ENCODE measurements at regions not wholly inside any gene's neighbourhood (a gene's known extent, or its start where the extent isn't known, plus 50 kb on each side); places are given as distances from the start of the nearest gene placed in this dataset.

- DNase-seq: no peak
- ATAC-seq (ENCODE audit: low FRiP score): no peak
- WGBS, 2 donors: 53 to 55% methylated on average over 14 of the region's 14 CpGs
- intact Hi-C loops (cut with DNase I): no loop called here
- H3K4me3 ChIP-seq (ENCODE audit: low read length in 2 of 2): no peak overlapping the region
- H3K36me3 ChIP-seq (ENCODE audit: control insufficient read depth in 1 of 2, insufficient read depth in 2 of 2, low read length in 1 of 2): no peaks in the 10 kb centered on the region
- no peaks in the 10 kb centered on the region for H3K4me1 ChIP-seq (ENCODE audit: control insufficient read depth in 1 of 2, insufficient read depth in 2 of 2, low read length in 2 of 2)
- no peaks in the 10 kb centered on the region for H3K27me3 ChIP-seq (ENCODE audit: control insufficient read depth in 1 of 2, insufficient read depth in 2 of 2, low read length in 1 of 2)
- no peaks in the 10 kb centered on the region for H3K9me3 ChIP-seq (ENCODE audit: control insufficient read depth, low read length)
- H3K27ac ChIP-seq (ENCODE audit: low read depth in 1 of 2, low read length in 2 of 2): no peak overlapping the region
These were observed 157.4 kb upstream of the ZNF217 start for GRCh38 chr20:53750827-53751619.

DNA sequence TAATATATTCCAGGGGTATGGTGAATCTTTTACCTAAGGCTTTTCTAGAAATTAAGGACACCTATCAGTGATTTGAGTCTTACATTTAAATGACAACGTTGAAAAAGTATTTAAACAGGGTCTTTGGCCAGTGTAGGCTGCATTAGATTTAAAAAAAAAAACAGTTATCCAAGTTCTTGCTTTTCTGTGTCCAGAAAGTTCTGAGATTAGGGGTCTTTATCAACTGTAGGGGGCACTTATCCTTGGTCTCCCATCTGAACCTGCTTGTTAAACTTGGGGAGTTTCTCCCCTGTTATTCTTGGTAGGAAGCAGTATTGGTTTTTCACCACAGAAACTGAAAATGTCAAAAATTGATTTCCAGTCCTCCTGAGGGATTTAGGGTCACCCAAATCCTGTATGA is 155.9 kb upstream of the ZNF217 start:
- no peaks in the 10 kb centered on the region for H3K27me3 ChIP-seq (ENCODE audit: control insufficient read depth in 1 of 2, insufficient read depth in 2 of 2, low read length in 1 of 2)
- H3K4me3 ChIP-seq (ENCODE audit: low read length in 2 of 2): no peak overlapping the region
- H3K9me3 ChIP-seq (ENCODE audit: control insufficient read depth, low read length): no peaks in the 10 kb centered on the region
- WGBS, 2 donors: 55 to 68% methylated on average over 1 of the region's 1 CpG
- H3K4me1 ChIP-seq (ENCODE audit: control insufficient read depth in 1 of 2, insufficient read depth in 2 of 2, low read length in 2 of 2): no peaks in the 10 kb centered on the region
- ATAC-seq (ENCODE audit: low FRiP score): no peak
- intact Hi-C loops (cut with DNase I): no loop called here
- H3K27ac ChIP-seq (ENCODE audit: low read depth in 1 of 2, low read length in 2 of 2): no peak overlapping the region
- H3K36me3 ChIP-seq (ENCODE audit: control insufficient read depth in 1 of 2, insufficient read depth in 2 of 2, low read length in 1 of 2): no peaks in the 10 kb centered on the region
- no peak for DNase-seq

GRCh38 chr20:53748821-53749421 is 155.3 kb upstream of the ZNF217 start:
- ATAC-seq (ENCODE audit: low FRiP score) (no peak), DNase-seq (no peak)
- intact Hi-C loops (cut with DNase I): no loop called here
- Histone ChIP-seq H3K4me1 (ENCODE audit: control insufficient read depth in 1 of 2, insufficient read depth in 2 of 2, low read length in 2 of 2) (no peaks in the 10 kb centered on the region), H3K4me3 (ENCODE audit: low read length in 2 of 2) (no peak overlapping the region), H3K27me3 (ENCODE audit: control insufficient read depth in 1 of 2, insufficient read depth in 2 of 2, low read length in 1 of 2) (no peaks in the 10 kb centered on the region), H3K9me3 (ENCODE audit: control insufficient read depth, low read length) (no peaks in the 10 kb centered on the region), H3K36me3 (ENCODE audit: control insufficient read depth in 1 of 2, insufficient read depth in 2 of 2, low read length in 1 of 2) (no peaks in the 10 kb centered on the region), H3K27ac (ENCODE audit: low read depth in 1 of 2, low read length in 2 of 2) (no peak overlapping the region)
- WGBS, 2 donors: 75 to 79% methylated on average over 6 of the region's 6 CpGs

DNA sequence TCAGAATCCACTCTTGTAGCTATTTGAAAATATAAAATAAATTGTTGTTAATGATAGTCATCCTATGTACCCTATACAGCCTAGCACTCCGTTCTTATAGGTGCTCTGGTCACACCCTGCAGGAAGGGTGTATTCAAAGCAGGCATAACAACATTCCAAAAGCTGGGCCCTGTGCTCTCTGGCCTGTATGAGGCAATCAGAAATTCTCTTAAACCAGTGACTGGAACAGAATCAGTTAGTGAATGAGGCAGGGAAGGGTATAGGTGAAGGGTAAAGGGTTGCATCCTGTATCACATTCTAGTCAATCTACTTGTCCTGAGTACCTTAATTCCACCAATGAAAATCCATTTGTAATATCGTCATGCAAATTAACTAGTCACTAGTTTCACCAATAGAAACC is 154.5 kb upstream of the ZNF217 start:
- Histone ChIP-seq H3K9me3 (ENCODE audit: control insufficient read depth, low read length) (no peaks in the 10 kb centered on the region), H3K27ac (ENCODE audit: low read depth in 1 of 2, low read length in 2 of 2) (no peak overlapping the region), H3K4me1 (ENCODE audit: control insufficient read depth in 1 of 2, insufficient read depth in 2 of 2, low read length in 2 of 2) (no peaks in the 10 kb centered on the region), H3K4me3 (ENCODE audit: low read length in 2 of 2) (no peak overlapping the region), H3K27me3 (ENCODE audit: control insufficient read depth in 1 of 2, insufficient read depth in 2 of 2, low read length in 1 of 2) (no peaks in the 10 kb centered on the region), H3K36me3 (ENCODE audit: control insufficient read depth in 1 of 2, insufficient read depth in 2 of 2, low read length in 1 of 2) (no peaks in the 10 kb centered on the region)
- intact Hi-C loops (cut with DNase I): no loop called here
- no peak for DNase-seq
- ATAC-seq (ENCODE audit: low FRiP score): no peak
- 86 to 96% methylated on average over 2 of the region's 2 CpGs for WGBS, 2 donors

DNA sequence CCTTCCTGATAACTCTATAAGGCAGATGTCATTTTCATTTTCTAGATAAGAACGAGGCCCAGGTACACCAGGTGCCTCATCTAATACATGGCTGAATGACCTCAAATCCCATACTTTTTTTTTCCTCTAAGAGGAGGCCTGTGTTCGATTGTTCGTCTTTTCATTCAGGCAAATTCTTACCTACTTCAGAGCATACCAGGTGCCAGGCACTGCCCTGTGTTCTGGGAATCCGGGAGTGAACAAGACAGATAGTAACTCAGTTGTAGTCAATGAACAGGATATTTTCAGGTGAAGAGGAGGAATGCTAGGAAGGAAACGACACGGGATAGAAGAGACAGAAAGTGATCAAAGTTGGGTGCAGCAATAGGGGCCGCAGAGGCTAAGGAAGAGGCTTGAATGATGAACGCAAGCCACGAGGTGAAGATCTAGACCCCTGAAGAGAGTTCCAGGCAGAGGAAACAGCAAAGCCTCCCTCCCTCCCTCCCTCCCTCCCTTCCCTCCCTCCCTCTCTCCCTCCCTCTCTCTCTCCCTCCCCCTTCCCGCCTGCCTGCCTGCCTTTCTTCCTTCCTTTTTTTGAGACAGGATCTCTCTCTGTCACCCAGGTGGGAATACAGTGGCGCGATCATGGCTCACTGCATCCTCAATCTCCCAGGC is 150.1 kb upstream of the ZNF217 start:
- no peaks in the 10 kb centered on the region for H3K27me3 ChIP-seq (ENCODE audit: control insufficient read depth in 1 of 2, insufficient read depth in 2 of 2, low read length in 1 of 2)
- H3K4me3 ChIP-seq (ENCODE audit: low read length in 2 of 2): no peak overlapping the region
- H3K36me3 ChIP-seq (ENCODE audit: control insufficient read depth in 1 of 2, insufficient read depth in 2 of 2, low read length in 1 of 2): no peaks in the 10 kb centered on the region
- 78 to 79% methylated on average over 8 to 11 of the region's 12 CpGs for WGBS, 2 donors
- DNase-seq (no peak), ATAC-seq (ENCODE audit: low FRiP score) (no peak)
- intact Hi-C loops (cut with DNase I): no loop called here
- no peaks in the 10 kb centered on the region for H3K4me1 ChIP-seq (ENCODE audit: control insufficient read depth in 1 of 2, insufficient read depth in 2 of 2, low read length in 2 of 2)
- H3K27ac ChIP-seq (ENCODE audit: low read depth in 1 of 2, low read length in 2 of 2): no peak overlapping the region
- no peaks in the 10 kb centered on the region for H3K9me3 ChIP-seq (ENCODE audit: control insufficient read depth, low read length)

DNA sequence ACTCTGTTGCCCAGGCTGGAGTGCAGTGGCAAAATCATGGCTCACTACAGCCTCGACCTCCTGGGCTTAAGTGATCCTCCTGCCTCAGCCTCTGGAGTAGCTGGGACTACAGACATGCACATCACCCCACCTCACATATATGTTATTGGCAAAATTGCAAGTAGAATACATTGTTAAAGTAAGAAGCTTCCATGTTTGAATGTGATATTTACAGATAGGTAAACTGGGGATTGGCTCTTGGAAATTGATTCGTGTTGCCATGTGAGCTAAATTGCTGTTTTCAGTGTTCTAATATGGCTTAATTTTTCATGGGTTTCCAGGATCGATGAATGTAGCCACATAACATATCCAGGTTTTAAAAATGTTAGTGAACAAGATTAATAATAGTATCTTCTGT is 149.0 kb upstream of the ZNF217 start:
- DNase-seq: no peak
- no peaks in the 10 kb centered on the region for H3K36me3 ChIP-seq (ENCODE audit: control insufficient read depth in 1 of 2, insufficient read depth in 2 of 2, low read length in 1 of 2)
- intact Hi-C loops (cut with DNase I): no loop called here
- H3K4me3 ChIP-seq (ENCODE audit: low read length in 2 of 2): no peak overlapping the region
- H3K27ac ChIP-seq (ENCODE audit: low read depth in 1 of 2, low read length in 2 of 2): no peak overlapping the region
- no peak for ATAC-seq (ENCODE audit: low FRiP score)
- no peaks in the 10 kb centered on the region for H3K27me3 ChIP-seq (ENCODE audit: control insufficient read depth in 1 of 2, insufficient read depth in 2 of 2, low read length in 1 of 2)
- no peaks in the 10 kb centered on the region for H3K4me1 ChIP-seq (ENCODE audit: control insufficient read depth in 1 of 2, insufficient read depth in 2 of 2, low read length in 2 of 2)
- peaks cover 1% of the 10 kb centered on the region for H3K9me3 ChIP-seq (ENCODE audit: control insufficient read depth, low read length)
- 93 to 97% methylated on average over 3 of the region's 3 CpGs for WGBS, 2 donors

DNA sequence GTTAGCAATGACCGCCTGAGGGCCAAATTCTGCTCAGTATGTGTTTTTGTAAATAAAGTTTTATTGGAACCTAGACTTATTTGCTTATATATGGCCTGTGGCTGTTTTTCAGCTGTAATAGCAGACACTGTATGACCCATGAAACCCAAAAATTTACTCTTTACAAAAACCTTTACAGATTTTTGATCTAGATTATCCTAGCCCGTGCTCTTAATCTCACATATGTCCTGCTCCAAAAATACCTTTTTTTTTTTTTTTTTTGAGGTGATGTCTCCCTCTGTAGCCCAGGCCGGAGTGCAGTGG is 148.0 kb upstream of the ZNF217 start:
- no peaks in the 10 kb centered on the region for H3K36me3 ChIP-seq (ENCODE audit: control insufficient read depth in 1 of 2, insufficient read depth in 2 of 2, low read length in 1 of 2)
- intact Hi-C loops (cut with DNase I): no loop called here
- no peak overlapping the region for H3K27ac ChIP-seq (ENCODE audit: low read depth in 1 of 2, low read length in 2 of 2)
- ATAC-seq (ENCODE audit: low FRiP score) (no peak), DNase-seq (no peak)
- H3K9me3 ChIP-seq (ENCODE audit: control insufficient read depth, low read length): peaks cover 1% of the 10 kb centered on the region
- H3K4me3 ChIP-seq (ENCODE audit: low read length in 2 of 2): no peak overlapping the region
- no peaks in the 10 kb centered on the region for H3K27me3 ChIP-seq (ENCODE audit: control insufficient read depth in 1 of 2, insufficient read depth in 2 of 2, low read length in 1 of 2)
- H3K4me1 ChIP-seq (ENCODE audit: control insufficient read depth in 1 of 2, insufficient read depth in 2 of 2, low read length in 2 of 2): no peaks in the 10 kb centered on the region
- WGBS, 2 donors: 99 to 100% methylated on average over 3 of the region's 3 CpGs

- Histone ChIP-seq H3K27ac (ENCODE audit: low read depth in 1 of 2, low read length in 2 of 2) (no peak overlapping the region), H3K4me3 (ENCODE audit: low read length in 2 of 2) (no peak overlapping the region)
- intact Hi-C loops (cut with DNase I): no loop called here
These were observed 146.5 kb upstream of the ZNF217 start for GRCh38 chr20:53739799-53740785.

More at GRCh38 chr20:53739799-53740785, 146.5 kb upstream of the ZNF217 start:
- H3K9me3 ChIP-seq (ENCODE audit: control insufficient read depth, low read length): peaks cover 1% of the 10 kb centered on the region
- H3K4me1 ChIP-seq (ENCODE audit: control insufficient read depth in 1 of 2, insufficient read depth in 2 of 2, low read length in 2 of 2): no peaks in the 10 kb centered on the region
- H3K27me3 ChIP-seq (ENCODE audit: control insufficient read depth in 1 of 2, insufficient read depth in 2 of 2, low read length in 1 of 2): no peaks in the 10 kb centered on the region
- WGBS, 2 donors: 59 to 69% methylated on average over 16 of the region's 16 CpGs
- no peak for ATAC-seq (ENCODE audit: low FRiP score)
- H3K36me3 ChIP-seq (ENCODE audit: control insufficient read depth in 1 of 2, insufficient read depth in 2 of 2, low read length in 1 of 2): no peaks in the 10 kb centered on the region
- no peak for DNase-seq

All from aorta (tissue), 5 donors.